NCI-H146 treated with DMSO at 0.1 percent for 48 hours (cell line): ENCODE measurements at regions not wholly inside any gene's neighbourhood (a gene's known extent, or its start where the extent isn't known, plus 50 kb on each side); places are given as distances from the start of the nearest gene placed in this dataset.
"Not testable (repeated sequence)": the region's sequence is repeated elsewhere in the genome, so short reads cannot be mapped to it uniquely, and the experiment has no call there.

Experiments
- DNase-seq: peaks from one replicate; lab custom pipeline; 2025; ENCODE audit not compliant: unreplicated experiment; lab: John Stamatoyannopoulos, UW

- DNase-seq, result not testable (repeated sequence)
Observed at GRCh38 chr16:5159537-5159936, 61.9 kb upstream of the EEF2KMT start.

GRCh38 chr16:5158494-5158893, 60.9 kb upstream of the EEF2KMT start:
- DNase-seq, result no peak

GRCh38 chr16:5156486-5156885, 58.9 kb upstream of the EEF2KMT start:
- not testable (repeated sequence) for DNase-seq

- DNase-seq, result not testable (repeated sequence)
Observed at GRCh38 chr16:5154006-5154405, 56.4 kb upstream of the EEF2KMT start.

GRCh38 chr16:5151409-5151808, 53.8 kb upstream of the EEF2KMT start:
- not testable (repeated sequence) for DNase-seq
